GM19328 (cell line): ENCODE measurements at regions not wholly inside any gene's neighbourhood (a gene's known extent, or its start where the extent isn't known, plus 50 kb on each side); places are given as distances from the start of the nearest gene placed in this dataset.
"Not testable (repeated sequence)": the region's sequence is repeated elsewhere in the genome, so short reads cannot be mapped to it uniquely, and the experiment has no call there.

Source experiments
- ATAC-seq: cut with Tn5 transposase; IDR thresholded peaks from one replicate; pipeline ENCODE4 v1.9.1; 2021; ENCODE audit warnings: mild to moderate bottlenecking, moderate library complexity; ENCODE audit not compliant: unreplicated experiment

DNA sequence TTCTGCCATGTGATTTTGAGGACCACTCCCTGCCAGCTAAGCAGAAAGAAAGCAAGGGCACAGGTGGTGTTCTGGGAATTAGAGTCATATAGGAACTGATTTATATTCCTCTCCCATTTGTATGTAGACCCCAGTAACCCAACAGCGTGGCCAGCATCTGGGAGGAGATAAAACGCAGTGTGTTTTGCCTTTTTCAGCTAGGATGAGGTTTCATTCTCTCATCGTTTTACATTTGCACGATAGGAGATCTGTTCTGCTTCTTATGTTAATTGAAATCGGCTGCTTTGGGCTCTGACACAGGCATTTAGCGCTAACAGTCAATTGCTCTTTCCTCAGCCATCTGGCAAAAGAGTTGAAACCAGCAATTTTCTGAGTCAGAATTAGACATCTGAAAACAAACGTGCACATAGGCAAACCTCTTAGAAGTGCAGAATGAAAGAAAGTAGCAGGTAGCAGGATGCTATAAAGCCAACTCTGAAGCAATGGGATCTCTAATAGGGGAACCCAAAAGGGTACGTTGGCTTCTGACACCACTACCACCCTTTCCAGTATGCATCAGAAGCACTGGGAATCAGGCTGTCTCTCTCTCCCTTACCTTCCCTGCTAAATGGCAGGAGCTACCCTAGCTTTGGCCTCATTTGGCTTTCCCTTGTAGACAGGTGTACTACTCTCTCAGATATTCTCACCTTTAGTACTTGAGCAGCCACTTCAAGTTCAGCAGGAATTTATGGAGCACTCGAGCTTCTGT, 219.1 kb downstream of the PHLDA1 start:
- ATAC-seq: no peak

DNA sequence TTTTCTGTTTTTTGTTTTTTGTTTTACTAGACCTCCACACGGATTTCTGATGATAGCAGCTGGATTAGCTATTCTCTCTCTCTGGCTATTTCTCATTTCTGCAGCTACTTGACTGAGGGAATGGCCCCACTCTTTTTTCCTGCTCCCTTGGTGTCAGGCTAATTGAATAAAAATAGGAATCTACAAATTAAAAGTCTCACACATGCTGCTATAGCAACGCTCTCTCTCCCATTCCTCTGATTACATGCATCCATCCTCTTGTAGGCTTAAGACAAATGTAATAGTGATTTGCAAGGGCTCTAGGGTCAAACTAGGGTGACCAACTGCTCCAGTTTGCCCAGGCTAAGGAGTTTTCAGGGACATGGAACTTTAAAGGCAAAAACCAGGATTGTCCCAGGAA, 221.8 kb downstream of the PHLDA1 start:
- ATAC-seq: no peak

DNA sequence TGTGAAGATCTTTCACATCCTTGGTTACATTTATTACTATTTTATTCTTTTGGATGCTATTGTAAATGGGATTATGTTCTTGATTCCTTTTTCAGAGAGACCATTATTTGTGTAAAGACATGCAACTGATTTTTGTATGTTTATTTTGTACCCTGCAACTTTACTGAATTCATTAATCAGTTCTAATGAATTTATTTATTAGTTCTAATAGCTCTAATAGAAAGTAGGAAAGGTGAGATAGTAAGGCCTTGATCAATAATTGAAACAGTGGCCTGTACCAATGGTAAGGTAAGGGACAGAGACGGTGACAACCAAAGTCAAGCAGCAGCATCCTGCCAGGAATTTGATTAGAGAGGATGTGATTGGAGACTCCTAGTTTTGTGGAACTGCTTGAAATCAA, 224.1 kb downstream of the PHLDA1 start:
- ATAC-seq: no peak

DNA sequence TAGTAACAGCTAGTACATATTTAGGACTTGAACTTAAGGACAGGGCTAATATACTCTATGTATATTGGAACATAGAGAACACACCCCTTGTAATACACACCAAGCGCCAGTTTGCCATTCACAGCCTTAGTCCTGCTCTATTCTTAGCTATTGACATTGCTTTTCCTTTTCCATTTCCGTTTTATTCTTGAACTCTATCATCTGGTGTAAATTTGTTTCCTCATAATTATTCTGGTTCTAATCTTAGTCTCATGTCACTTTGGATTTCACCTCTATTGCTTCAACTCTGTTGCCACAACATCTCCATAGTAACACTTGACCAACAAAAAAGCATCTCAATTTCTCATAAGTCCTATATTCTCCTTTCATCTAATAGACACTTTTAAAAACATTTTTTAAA, 225.7 kb downstream of the PHLDA1 start:
- no peak for ATAC-seq

DNA sequence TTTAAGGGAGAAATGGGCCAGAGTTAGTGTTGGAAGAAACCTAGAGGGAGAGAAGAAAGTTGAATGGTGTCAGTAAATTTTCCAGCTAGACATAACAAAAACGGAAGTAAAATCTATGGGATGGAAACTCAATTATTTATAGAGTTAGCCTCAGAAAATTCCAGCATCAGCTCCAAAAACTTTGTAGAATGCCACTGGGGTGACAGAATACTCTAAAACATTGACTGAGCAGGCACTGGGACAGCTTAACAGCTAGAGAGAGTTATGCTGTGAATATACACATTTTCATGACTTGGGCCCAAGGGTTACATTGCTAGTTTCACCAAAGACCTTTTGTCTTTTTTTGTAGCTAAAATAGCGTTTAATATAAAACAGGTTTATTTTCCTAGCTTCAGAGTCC, 226.3 kb downstream of the PHLDA1 start:
- ATAC-seq: no peak

DNA sequence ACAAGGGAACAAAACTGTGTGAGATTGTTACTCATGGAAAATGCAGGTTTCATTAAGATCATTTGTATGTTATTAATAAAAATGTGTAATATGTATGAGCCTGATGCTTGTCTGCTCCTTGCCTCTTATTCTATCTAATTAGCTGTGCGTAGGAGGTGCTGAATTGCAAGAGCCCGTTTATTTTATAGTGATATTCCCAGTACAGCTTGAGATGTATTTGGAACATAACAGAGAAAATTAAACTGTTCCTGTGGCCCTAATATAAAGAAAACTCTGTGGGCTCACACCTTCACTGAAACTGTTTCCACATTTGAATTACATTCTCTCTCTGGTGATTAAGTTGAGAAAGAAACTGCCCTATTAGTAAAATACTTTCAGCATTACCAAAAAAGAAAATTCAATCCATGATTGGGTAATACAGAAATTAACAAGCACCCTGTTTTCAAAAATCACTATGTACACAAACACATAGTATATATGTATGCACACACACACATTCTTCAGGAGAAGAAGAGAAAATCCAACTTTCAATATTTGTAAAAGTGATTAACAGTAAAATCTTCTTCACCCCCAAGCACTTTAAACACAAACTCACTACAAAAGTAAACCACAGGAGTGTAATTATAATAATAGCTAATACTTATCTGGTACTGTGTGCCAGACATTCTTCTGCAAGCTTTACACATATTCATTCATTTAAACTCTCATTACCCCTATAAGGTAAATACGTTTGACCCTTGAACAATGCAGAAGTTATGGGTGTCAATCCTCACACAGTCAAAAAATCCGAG, 233.2 kb downstream of the PHLDA1 start:
- ATAC-seq: no peak

DNA sequence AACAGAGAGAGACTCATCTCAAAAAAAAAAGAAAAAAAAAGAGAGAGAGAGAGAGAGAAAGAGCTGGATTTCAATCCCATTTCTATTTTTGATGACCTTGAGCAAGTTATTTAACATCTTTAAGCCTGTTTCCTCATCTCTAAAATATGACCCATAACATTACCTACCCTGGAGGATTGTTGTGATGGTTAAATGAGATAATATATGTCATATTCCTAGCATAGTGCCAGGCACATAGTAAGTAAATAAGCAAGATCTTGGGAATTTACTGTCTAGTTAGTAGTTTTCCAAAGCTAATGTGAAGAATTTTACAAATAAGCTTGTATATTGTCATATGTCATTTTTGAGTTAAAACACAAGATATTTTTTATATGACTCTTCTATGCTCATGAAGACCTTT, 236.5 kb downstream of the PHLDA1 start:
- no peak for ATAC-seq

DNA sequence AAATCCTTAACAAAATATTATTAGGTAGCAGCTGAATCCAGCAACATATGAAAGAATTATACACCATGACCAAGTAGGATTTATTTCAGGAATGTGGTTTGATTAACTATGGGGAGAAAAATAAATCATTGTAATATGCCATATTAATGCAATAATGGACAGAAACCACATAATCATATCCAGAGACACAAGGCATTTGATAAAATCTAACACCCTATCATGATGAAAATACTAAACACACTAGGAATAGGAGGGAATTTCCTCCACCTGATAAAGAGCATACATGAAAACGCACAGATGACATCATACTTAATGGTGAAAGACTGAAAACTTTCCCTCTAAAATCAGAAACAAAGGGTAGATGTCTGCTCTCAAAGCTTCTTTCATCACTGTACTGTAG, 238.9 kb downstream of the PHLDA1 start:
- ATAC-seq: no peak

DNA sequence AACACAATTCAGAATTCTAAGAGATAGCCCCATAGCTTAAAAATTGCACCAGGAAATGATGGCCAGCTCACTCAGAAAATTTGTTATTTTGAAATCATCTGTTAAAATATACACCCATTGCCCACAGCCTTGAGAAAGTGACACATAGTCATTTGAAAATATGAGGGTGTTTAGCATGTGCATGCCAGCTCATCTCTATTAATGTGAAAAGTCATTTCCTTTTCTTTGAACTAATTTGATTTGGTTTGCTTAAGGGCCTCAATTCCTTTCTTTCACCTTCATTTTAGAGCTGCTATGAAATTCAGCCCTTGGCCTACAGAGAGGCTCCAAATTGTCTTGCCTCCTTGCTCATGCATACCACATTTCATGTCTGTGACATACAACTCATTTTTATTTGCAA, 241.4 kb downstream of the PHLDA1 start:
- no peak for ATAC-seq

DNA sequence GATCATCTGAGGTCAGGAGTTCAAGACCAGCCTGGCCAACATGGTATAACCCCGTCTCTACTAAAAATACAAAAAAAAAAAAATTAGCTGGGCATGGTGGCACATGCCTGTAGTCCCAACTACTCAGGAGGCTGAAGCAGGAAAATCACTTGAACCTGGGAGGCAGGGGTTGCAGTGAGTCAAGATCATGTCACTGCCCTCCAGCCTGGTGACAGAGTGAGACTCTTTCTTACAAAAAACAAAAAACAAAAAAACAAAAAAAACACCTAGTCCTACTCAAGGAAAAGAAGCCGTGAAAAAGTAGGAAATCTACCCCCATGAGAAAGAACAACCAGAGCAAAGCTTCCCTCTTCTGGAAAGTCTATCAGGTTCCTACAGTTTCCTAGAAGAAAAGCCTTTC, 244.4 kb downstream of the PHLDA1 start:
- ATAC-seq: not testable (repeated sequence)

DNA sequence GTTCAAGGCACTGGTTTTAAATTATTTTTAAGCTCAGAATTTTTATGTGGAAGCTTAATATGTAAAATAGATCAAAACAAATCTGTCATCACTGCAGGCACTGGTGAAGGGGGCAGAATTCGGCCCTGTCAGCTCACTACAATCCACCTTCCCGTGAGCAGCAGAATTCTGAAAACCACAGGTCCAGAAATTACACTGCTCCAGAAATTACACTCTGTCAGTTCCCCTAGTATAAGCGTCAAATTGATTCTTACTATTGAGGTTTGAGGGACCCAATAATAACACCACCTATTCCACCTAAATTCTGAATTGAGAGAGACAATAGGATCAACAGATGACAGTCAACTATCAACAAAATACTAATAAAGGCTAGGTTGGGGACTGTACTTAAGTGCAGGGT, 245.5 kb downstream of the PHLDA1 start:
- ATAC-seq: no peak

DNA sequence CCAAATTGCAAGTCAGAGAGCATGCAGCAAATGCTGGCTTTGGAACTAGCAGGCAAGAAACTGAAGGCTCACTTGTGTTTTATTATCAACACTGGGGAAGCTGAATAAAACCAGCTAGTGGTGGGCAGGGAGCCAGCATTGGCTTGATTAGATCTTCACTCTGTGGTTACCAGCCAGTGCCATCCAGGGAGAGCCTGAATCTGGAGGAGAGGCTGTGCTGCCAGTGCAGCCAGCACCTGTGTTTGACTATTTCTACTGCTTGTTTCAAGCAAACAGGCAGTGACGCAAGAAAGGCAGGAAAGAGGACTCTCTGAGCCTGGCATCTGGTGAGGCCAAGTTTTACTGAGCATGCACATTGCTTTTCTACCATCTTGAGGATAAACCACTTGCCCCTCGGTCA, 247.0 kb downstream of the PHLDA1 start:
- no peak for ATAC-seq

DNA sequence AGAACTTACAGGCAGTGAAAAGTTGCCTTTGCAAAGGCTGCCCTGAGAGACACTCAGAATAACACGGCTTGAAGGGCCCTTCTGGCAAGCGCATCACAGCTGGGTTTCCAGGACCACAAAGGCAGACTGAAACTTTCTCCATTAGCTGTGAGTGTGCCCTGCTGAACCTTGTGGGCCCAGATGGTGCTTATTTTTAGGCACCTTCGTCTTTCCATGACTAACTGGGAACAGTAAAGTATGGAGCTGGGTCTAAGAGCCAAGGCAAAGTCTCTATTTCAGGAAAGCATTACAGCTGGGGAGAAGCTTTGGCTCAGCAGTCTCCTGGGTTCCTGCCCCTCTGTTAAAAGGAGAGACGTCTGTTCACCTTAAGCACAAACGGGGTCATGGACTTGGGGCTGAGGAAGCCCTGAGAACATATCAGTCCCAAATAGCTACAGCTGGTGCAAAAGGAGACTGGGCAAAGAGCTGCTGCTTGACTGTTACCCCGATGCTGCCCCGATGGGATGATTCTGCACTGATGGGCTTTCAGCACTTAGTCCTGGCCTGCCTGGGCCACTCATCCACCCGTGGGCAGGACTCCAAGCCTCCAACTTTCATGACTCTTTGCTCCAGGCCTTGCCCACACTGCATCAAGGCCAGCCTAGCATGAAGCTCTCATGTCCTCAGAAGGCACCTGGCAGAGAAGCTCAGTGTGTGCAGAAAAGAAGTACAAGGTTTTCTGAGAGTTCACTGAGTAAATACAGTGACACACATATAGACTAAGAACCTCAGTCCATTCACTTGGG, 248.3 kb downstream of the PHLDA1 start:
- no peak for ATAC-seq

DNA sequence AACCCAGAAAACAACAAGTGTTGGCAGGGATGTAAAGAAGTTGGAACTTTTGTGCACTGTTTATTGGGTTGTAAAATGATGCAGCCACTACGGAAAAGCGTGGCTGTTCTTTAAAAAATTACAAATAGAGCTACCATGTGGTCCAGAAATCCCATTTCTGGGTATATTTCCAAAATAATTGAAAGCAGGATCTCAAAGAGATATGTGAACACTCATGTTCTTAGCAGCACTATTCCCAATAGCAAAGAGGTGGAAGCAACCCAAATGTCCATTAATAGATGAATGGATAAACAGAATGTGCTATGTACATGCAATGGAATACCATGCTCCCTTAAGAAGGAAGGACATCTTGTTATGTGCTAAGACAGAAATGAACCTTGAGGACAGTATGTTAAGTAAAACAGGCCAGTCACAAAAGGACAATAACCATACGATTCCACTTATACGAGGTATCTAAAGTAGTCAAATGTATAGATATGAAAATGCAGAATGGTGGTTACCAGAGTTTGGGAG, 249.5 kb downstream of the PHLDA1 start:
- no peak for ATAC-seq

DNA sequence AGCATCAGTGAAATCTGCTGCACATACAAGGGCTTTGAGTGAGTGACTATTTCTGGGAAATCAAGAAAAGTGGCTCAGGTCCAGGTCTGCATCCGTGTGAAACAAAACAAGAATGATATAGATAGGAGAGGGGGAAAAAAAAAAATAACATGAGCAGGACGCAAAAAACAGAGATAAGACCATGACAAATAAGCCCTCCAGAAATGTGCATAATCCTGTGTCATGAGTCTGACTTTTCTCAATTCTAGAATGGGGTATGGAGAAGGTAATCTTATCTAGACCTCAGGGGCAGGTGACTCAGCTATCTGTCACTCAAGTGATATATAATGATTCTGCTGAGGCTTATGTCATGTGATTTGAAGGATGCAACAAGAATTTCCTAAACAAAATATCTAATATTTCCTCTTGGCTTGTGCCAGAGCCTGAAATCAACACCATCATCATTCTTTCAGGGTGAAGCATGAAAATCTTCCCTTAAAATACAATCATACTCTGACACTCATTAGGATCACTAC, 250.0 kb downstream of the PHLDA1 start:
- no peak for ATAC-seq

DNA sequence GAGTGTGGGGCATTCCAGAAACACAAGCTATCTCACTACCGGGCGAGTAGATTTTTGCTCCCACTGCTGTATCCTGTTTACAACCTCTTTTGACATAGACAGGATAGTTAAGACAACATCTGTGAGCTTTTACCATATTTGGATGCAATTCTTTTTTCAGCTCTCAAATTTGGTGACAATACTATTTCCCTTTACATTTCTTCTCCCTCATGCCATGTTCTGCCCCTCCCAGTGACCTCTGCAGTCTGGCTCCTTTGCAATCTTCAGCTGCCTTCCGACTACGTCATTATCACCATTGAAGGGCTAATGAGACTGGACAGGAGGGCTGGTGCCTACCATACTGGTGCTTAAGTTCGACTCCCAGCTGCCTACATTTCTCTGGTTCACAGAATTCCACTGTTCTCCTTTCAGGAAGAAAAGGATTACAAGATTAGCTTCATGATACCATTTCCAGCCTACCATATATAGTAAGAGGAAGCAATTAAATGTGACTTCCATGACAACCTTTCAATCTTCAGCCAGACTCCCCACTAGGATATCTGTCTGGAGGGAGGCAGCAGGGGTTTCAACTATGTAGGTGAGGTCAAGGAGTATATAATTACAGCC, 251.6 kb downstream of the PHLDA1 start:
- ATAC-seq: no peak

DNA sequence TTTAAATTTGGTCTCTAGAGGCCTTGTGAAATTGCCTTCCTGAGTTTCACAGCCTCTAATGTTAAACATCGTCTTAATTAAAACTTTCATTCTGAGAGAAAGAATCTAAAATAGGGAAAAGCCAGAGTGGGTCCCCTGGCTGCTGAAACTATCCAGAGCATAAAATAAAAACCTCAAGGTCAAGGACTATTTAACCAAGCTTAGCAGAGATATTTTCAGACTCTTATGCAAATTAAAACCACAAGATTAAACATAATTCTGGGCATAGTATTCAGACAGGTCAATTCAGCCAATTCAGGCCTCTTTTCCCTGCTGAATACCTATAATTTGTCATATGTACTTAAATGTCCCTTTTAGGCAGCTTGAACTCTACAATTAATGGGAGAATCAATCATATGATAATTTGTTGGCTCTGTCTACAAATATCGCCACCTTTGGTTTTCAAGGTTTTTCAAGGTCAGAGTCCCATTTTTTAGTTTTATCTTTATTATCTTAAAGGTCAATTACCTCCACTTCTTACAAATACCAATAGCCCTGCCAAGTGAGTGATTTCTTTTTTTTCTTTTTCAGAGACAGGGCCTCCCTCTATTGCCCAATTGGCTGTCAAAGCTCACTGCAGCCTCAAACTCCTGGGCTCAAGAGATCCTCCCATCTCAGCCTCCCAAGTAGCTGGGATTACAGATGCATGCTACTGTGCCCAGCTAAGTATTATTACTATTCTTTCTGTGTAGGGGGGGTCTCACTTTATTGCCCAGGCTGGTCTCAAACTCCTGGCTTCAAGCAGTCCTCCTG, 257.1 kb downstream of the PHLDA1 start:
- no peak for ATAC-seq

DNA sequence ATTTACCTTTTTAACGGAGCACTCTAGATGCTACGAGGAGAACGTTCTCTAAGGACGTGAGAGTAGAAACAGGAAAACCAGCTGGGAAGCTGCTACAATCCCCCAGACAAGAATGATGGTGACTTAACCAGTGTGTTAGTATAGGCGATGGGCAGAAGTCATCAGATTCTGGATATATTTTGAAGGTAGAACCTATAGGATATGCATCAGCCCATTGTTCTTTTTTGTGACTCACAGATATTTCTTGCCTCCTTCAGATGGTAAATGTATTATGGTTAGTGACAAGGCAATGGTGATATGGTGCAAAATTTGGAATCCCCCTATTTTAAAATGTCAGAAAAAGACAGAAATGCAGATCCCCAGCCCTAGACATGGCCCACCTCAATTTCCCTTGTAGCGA, 258.2 kb downstream of the PHLDA1 start:
- ATAC-seq: no peak

DNA sequence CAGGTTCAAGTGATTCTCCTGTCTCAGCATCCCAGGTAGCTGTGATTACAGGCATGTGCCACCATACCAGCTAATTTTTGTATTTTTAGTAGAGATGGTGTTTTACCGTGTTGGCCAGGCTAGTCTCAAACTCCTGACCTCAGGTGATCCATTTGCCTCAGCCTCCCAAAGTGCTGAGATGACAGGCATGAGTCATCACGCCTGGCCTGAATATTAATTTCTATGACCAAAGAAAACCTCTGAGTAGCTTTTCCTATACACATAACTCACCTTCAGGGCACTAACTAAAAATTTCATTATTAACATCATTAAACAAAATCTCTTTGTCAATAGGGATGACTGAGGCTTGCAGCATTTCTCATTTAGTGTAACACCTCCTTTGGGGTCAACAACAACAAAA, 259.6 kb upstream of the KRR1 start:
- no peak for ATAC-seq

DNA sequence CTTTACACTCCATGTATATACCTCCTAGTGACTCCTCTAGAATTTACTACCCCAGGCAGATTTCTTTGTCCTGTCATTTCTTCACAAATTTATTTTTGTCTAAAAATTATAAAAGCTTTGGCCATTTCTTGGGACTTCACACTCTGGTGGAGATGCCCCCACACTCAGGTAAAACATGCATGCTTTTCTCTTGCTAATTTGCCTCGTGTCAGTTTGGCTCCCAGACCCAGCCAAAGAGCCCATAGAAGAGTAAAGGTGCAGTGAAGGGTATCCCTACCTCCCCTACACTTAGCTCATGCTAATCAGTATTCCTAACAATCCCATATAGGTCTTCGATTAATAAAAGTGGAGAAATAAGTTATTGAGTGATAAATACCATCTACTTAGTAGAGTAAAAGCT, 256.5 kb upstream of the KRR1 start:
- ATAC-seq: no peak
